Gastrocnemius medialis (tissue), 4 donors: ENCODE measurements at regions not wholly inside any gene's neighbourhood (a gene's known extent, or its start where the extent isn't known, plus 50 kb on each side); places are given as distances from the start of the nearest gene placed in this dataset.

ENCODE experiments used
- POLR2A ChIP-seq, 2 donors: fragments of 450-650 bp; IDR thresholded peaks; one replicate each; pipeline ENCODE4 v1.6.1; 2017; ENCODE audit warnings: antibody characterized with exemption in 2 of 2, mild to moderate bottlenecking in 2 of 2, moderate library complexity in 2 of 2
- TF ChIP-seq, protein P1 (sequence below), 5 experiments: fragments of 450-650 bp in 3 of 5; fragments of 200-600 bp in 2 of 5; sonication (generic) in 2 of 5; IDR thresholded peaks in 4 of 5; conservative IDR thresholded peaks in 1 of 5; 1 replicate in 4 of 5; 2 replicates in 1 of 5; pipeline ENCODE4 v1.5.1; 2016 to 2019; ENCODE audit warnings: antibody characterized with exemption in 5 of 5, mild to moderate bottlenecking in 3 of 5, moderate library complexity in 3 of 5

DNA sequence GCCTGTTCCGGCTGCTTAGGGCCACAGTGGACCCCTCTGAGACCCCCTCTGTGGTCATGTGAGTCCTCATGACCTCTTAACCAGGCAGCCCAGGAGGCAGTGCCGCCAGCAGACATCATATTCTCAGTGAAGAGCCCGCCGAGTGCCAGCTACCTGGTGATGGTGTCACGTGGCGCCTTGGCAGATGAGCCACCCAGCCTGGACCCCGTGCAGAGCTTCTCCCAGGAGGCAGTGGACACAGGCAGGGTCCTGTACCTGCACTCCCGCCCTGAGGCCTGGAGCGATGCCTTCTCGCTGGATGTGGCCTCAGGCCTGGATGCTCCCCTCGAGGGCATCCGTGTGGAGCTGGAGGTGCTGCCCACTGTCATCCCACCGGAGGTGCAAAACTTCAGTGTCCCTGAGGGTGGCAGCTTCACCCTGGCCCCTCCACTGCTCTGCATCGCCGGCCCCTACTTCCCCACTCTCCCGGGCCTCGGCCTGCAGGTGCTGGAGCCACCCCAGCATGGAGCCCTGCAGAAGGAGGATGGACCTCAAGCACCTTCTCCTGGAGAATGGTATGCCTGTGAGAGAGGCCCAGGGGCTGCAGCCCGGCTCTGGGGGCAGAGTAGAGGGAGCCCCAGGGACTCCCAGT, 176.1 kb downstream of the TBC1D2B start:
- TF ChIP-seq, protein P1, sequence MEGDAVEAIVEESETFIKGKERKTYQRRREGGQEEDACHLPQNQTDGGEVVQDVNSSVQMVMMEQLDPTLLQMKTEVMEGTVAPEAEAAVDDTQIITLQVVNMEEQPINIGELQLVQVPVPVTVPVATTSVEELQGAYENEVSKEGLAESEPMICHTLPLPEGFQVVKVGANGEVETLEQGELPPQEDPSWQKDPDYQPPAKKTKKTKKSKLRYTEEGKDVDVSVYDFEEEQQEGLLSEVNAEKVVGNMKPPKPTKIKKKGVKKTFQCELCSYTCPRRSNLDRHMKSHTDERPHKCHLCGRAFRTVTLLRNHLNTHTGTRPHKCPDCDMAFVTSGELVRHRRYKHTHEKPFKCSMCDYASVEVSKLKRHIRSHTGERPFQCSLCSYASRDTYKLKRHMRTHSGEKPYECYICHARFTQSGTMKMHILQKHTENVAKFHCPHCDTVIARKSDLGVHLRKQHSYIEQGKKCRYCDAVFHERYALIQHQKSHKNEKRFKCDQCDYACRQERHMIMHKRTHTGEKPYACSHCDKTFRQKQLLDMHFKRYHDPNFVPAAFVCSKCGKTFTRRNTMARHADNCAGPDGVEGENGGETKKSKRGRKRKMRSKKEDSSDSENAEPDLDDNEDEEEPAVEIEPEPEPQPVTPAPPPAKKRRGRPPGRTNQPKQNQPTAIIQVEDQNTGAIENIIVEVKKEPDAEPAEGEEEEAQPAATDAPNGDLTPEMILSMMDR (IDR thresholded peaks at IDR 0.05 in 4 of 5, conservative IDR thresholded peaks at IDR 0.05 in 1 of 5), result no peak
- no peak for TF ChIP-seq POLR2A (IDR thresholded peaks at IDR 0.05)
